ENCODE measurements at regions not wholly inside any gene's neighbourhood (a gene's known extent, or its start where the extent isn't known, plus 50 kb on each side); places are given as distances from the start of the nearest gene placed in this dataset.

DNA sequence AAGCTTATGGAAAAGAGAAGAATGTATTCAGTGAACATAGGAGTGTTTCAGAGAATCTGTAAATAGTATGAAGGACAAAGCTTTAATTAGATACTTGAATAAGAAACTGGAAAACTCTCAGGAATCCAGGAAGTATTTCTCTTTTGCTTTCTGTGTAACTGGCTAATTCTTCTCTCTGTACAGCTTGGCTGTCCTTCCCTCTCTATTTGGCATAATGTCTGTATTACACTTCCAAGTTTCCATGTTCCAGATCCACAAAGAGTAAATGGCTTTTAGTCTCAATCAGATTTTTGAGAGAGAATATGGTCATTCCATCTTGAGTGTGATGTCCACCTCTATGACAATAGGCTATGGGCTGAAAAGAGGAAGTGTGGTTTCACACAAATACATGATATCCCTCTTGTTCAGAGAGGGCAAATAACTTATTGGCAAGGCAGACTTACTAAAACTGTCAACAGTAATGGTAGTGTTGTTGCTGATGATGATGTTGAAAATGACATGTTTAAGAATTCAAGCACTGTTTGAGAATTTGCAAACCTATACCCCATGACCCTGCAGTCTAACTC lies 129.2 kb upstream of the ERBB4 start:
- TF ChIP-seq, protein P1, sequence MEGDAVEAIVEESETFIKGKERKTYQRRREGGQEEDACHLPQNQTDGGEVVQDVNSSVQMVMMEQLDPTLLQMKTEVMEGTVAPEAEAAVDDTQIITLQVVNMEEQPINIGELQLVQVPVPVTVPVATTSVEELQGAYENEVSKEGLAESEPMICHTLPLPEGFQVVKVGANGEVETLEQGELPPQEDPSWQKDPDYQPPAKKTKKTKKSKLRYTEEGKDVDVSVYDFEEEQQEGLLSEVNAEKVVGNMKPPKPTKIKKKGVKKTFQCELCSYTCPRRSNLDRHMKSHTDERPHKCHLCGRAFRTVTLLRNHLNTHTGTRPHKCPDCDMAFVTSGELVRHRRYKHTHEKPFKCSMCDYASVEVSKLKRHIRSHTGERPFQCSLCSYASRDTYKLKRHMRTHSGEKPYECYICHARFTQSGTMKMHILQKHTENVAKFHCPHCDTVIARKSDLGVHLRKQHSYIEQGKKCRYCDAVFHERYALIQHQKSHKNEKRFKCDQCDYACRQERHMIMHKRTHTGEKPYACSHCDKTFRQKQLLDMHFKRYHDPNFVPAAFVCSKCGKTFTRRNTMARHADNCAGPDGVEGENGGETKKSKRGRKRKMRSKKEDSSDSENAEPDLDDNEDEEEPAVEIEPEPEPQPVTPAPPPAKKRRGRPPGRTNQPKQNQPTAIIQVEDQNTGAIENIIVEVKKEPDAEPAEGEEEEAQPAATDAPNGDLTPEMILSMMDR (conservative IDR thresholded peaks at IDR 0.05; ENCODE audit: low read depth, low read length), result no peak
- no peak for TF ChIP-seq EZH2 (IDR thresholded peaks at IDR 0.05; ENCODE audit: borderline replicate concordance, low read depth, low read length, poor library complexity, severe bottlenecking)

All from A673 (cell line).